HG03460 (cell line): ENCODE measurements at regions not wholly inside any gene's neighbourhood (a gene's known extent, or its start where the extent isn't known, plus 50 kb on each side); places are given as distances from the start of the nearest gene placed in this dataset.

ENCODE experiments used
- ATAC-seq: cut with Tn5 transposase; IDR thresholded peaks from one replicate; pipeline ENCODE4 v1.9.1; 2021; ENCODE audit not compliant: unreplicated experiment

DNA sequence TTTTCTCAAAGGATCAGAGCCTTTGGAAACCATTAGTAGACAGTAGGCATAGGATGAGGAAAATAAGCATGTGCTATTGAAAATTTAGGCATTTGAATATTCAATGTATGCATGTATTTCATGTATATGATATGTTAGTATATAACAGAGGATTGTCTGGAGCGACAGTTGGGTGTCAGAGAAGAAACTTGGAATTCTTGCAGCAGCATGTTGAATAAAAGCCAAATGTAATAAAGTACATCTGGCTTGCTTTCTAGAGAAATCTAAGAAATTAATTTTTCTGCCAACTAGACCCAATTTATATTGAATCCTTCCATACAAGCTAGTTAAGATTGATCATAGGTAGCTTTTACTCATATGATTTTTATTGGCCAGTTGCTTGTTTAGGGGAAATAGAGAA, 578.8 kb downstream of the CDH11 start:
- no peak for ATAC-seq

DNA sequence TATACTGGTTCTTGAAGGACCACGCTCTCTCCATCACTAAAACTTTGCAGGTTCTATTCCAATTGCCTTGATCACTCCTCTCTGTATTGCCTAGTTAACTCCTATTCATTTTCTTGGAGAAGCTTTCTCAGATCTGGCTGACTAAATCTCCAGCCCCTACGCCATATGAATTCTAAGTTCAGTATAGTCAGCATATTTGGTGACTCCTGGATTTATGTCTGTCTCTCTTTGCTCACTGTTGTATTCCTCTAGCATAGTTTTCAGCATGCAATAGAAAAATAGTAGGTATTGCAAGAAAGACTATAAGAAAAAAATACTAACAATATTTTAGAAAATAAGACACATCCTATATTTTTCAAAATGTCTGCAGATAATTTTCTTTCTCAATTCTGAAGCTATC, 579.7 kb downstream of the CDH11 start:
- ATAC-seq = no peak

DNA sequence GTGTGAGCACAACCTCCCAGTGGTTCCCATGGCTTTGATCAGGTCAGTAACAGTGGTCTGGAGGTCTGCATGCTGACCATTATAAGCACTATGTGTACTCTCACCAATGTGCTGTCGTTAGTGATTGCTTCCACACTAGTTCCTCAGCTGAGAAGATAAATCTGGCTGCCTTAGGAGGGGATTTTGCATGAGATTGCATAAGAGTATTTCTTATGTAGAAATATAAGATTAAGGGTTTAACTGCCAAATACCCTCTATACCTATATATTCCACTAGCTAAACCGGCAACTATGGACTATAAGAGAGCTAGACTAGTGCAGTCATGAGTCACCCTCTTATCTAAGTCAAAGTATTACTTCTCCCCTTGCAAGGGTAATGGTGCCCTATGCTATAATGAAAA, 580.2 kb downstream of the CDH11 start:
- no peak for ATAC-seq

DNA sequence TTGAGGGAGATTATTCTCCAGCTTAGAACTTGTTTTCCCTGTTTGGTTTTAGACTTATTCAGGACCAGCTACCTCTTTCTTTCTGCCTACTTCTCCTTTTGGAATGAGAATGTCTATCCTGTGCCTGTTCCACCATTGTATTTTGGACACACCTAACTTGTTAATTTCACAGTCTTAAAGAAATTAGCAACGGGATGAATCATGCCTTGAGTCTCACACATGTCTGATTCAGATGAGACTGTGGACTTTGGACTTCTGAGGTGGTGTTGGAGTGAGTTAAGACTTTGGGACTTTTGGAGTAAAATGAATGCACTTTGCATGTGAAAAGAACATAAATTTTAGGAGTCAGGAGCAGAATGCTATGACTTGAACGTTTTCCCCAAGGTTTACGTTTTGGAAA, 581.4 kb downstream of the CDH11 start:
- ATAC-seq = no peak

DNA sequence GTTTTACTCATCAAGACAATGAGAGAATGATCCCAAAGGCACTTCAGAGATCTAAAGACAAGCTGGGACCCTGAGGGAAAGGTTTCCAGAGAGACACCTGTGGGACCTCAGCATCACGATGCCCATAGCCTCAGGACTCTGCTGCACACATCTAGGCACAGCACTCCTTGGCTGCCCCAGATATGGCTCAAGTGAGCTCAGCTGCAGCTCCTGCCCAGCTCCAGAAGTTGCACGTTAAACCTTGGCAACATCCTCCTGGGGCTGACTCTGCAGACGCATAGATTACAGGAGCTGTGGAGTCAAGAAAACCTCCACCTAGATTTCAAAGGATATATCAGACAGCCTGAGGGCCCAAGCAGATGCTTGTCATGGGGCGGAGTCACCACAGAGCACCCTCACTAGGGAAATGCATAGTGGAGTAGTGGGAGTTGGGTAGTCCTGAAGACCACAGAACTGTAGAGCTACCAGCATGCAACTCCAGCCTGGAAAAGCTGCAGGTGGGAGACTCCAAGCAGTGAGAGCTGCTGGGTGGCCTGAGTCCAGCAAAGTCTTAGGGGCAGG, 582.0 kb downstream of the CDH11 start:
- ATAC-seq = no peak

DNA sequence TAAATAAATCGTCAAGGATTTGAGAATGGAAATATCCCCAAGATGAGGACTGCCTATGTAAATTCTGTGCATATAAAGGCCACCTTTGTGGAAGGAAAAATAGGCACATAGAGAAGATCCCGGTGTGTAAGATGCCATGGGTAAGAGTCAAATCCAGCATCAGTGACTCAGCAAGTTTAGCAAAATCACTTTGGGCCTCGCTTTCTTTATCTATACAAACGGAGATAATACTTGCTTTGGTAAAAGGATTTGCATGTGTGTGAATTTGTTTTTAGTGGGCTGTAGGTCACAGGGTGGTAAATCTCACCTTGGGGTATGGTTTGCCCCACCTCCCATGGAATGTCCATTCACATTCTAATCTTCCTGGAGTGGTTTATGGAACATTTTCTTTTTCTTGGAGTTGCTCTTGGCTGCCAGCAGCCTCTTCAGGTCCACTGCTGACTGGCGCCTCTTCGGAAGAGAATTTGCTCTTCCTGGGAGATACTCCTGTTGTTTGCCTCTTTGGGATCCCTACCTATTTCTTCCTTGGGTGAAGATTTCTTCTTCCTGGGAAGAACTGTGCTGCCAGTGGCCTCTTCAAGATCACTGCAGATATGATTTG, 587.6 kb downstream of the CDH11 start:
- no peak for ATAC-seq

DNA sequence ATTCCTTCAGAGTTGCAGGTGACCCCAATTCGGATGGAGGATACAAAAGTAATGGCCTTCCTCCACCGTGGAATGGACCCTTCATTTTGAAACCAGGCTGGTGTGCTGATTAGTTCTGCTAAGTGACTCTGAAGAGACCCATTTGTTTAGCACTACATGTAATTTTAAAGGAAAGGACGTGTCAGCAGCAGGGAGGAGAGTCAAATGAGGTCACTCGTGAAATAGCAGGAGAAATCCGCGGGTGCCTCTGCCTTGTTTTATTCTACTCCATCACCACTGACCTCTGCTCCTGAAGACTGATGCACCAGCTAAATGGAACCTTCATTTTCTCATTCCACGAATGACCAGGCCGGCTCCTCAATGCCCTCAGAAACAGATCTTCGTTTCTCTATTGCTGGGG, 589.2 kb downstream of the CDH11 start:
- no peak for ATAC-seq

DNA sequence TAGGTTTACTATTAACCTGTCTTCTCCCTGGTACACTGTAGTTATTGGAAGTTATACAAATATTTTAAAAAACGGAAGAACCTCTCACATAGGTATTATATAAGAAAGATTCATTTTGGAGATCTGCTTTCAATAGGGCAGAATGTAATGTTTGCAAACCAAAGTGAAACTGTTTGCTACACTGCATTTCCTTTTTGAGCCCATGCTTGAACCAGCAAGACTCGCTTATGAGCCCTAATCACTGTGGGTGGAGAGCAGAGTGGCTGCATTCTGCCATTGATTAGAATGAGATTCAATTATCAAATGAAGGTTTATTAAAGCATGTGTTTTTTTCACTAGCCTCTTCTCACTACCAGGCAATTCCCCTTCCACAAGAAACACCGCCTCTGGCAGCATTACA, 589.7 kb downstream of the CDH11 start:
- no peak for ATAC-seq

DNA sequence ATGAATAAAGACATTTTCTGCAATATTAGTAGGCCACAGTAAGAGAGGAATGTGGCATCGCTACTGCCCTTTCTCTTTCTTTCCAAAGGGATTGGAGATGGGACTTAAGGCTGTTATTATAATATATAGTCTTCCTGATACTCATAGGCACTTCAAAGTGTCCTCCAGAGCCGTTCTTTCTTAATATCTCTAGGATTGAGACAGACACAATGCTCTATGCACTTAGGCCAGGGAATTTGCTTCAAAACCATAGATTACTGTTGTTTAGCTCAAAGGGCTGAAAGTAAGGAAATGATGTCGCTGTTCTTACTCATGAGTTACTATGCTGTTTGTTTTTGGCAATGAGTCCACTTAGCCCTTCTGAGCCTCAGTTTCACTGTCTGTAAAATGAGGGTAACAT, 590.5 kb downstream of the CDH11 start:
- no peak for ATAC-seq

DNA sequence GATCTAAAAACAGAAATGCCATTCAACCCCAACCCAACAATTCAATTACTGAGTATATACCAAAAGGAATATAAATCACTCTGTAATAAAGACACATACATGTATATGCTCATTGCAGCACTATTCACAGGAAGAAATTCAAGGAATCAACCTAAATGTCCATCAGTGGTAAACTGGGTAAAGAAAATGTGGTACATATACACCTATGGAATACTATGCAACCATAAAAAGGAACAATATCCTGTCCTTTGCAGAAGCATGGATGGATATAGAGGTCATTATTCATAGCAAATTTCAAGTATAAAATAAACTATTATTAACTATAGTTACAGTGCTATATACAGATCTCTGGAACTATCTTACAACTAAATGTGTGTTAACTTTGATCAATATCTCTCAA, 599.3 kb downstream of the CDH11 start:
- ATAC-seq = no peak

DNA sequence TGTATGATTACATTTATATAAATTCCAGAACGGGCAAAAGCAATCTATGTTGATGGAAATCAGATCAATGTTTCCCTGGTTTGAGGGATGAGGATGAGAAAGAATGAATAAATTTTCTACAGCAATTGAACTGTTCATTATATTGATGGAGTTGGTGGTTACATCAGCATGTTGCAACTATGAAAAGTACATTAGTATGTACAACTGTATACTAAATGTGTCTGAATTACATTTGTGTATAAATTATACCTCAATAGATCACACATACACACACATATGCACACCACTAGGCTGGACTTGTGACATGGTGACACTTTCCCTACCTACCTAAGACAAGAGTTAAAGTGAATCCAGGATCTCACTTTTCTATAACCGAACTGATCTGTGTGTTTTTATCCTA, 608.0 kb downstream of the CDH11 start:
- no peak for ATAC-seq

DNA sequence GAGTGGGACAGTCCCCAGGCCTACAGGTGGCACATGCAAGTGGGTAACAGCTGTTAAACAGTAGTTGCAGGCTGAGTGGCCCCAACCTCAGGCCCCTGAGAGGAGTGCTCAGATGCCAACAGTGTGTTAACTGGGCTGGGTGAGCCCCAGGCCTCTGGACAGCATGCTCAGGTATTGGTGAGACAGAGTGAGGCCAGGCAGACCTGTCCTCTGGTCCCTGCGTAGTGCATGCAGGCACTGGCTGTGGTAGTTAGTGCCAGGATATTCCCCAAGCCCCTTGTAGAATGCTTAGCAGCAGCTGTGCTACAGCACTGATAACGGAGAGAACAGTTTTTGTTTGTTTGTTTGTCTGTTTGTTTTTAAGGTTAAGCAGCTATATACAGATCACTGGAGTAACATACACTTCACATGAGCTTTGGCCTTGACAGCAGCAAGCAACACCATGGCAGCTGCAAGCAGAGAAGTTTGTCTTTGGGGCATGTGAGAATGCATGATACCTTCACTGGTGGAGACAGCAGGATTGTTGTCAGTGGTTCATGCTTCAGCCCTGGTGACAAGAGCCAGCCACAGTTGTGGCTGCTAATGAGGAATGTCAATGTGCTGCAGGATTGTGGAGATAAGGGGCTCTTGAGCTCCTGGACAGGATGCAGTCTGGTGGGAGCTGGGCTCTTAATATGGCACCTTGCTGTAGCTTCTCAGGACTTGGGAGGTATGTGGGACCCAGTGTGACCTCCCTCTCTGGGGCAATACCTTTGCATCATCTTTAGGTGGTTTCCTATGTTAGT, 614.4 kb downstream of the CDH11 start:
- ATAC-seq = no peak

DNA sequence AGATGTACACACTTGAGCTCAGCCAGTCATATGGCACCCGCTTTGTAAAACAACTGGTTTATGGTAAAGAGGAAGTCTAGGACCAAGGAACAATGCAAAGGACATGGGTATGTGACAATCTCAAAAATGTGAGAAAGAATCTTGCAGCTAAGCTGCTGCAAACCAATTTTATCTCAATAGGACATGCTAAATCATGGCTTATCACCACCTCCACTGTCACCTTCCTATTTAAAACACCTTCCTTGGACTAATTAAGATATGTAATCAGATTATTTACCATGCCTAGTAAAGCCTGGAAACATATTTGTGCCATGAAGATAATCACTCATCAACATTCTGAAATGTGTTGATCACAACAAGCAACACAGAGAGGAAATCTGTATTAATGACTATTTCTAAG, 622.7 kb downstream of the CDH11 start:
- ATAC-seq = no peak

DNA sequence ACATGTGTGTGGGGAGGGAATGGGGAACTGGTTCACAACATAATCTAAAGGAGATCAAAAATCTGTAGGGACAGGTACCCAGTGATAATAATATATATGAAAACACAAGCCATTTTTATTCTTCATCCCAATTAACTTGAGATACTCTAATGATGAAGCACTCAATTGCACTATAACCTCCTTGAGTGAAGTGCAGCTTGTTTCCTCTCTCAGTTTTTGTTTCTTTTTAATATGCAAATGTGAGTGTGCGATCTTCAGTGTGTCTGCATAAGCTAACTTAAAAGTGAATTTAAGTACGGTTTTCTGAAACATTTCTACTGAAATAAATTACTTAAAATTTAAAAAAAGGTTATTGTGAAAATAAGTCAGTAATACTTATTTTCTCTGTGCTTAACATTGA, 623.5 kb downstream of the CDH11 start:
- no peak for ATAC-seq

DNA sequence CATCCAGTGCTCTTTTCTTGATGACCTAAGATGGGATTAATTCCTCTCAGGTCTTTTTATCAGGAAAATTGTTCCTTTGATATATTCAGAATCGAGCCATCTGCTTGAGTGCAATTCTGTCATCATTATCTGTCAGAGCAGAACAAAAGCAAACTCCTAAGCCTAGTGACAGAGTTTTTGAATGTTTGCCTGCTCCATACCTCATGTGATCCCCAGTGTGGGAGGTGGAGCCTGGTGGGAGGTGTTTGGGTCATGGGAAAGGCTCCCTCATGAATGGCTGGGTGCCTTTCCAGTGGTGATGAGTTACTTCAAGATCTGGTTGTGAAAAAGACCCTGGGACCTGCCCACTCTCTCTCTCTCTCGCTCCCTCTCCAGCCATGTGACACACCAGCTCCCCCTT, 628.2 kb downstream of the CDH11 start:
- no peak for ATAC-seq

DNA sequence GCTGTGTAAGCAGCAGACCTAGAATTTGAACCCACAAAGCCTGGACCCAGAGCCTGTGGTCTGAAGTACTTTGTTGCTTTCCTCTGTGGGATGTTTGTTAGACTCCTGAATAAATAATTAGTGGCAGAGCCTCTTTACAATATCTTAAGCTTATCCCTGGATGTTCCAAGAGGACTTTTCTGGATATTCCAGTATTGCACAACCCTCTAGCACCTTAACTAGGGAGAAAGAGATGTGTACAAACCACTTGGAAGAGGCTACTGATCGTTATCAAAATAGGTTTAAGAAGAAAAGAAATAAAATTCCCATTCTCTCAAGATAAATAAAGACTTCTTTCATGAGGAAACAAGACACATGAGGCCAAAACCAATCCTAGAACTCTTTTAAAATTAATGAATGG, 632.4 kb downstream of the CDH11 start:
- ATAC-seq = no peak

DNA sequence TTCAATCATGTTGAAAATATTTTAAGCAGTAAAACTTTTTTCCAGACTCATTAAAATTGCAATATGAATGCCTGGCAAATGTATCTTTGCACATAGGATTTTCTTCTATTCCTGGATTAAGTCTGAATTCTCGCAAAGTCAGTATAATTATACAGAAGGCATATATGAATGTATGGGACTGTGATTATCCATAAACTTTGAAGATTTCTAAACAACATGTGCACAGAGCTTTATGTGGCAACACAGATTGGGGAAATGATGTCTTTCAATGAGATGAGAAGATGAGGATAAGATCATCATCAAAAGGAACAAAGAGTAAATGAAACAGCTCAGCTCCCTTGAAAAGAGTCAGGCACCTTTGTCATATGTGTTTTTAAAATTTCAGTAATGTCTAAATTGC, 635.3 kb downstream of the CDH11 start:
- ATAC-seq = no peak

DNA sequence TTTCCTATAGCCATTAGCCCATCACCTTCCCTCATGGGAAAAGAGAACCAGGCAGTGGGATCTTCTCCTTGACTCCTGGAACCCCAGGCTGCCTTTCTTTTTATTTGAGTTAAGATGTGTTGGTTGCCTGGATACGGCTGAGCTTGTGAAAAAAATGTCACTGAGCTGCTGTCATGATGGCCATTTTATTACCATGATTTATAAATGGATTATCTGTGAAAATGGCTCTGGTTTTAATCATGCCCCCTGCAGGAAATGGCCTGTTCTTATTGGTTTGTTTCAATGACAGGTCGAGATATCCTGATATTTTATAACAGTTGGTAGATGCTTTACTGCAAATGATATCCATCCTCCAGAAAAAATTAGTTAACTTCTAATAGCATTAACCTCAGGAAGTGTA, 640.4 kb downstream of the CDH11 start:
- ATAC-seq = no peak

DNA sequence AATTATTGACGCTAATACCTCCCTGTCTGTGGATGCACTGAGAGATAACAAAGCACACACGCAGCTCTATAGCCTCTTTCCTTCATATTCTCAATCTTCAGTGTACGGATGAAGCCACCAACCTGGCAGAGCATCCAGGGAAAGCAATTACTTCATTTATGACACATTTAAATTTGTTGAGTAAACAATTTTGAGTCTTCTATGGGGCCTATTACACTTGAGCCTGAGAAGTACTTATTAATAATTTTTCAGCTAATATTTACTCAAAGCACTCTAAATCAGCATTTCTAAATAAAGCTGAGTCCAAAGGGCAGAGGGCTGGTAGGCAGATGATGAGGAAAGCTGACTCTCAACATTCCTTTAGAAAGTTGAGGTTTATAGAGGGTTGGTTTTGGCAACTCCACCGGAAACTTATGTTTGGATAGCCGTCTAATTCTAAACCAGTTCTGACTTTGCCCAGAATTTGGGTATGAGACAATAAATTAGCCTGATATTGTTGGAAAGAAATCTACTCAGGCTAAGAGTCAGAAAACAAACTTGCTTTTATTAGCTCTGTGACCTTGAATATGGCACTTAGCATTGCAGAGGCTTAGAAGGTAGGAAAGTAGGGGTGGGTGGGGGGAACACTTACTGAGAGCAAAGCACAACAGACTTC, 643.5 kb downstream of the CDH11 start:
- no peak for ATAC-seq

DNA sequence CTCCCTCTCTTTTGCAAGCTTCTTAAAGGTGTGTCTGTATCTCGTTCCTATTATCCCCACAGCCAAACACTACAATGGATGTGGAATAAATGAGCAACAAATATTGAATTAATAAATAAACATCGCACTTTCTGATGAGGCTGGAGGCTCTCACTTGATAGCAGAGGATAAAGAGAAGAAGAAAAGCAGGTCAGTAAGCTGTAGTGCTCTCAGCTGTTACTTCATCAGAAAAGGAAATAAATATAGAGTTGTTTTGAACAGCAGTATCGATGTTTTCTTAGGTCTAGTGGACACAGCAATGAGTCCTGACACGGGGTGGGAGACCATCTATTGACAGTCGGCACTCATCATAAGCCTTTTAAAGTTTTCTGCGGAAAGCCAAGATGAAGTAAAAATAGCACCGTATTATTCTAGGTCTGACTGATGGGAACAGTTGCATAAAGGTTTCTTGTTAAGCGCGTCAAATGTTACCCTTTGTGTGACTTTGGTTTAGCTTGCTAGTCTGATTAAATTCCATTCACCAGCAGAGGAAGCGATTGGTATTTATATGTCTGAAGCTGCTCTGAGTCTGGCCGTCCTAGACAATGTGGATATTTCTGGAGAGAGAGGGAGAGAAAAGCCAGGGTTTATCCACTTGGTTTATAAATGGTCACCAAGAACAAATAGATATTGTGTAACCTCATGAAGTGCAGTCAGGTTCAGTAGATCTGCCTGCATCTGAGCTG, 646.1 kb downstream of the CDH11 start:
- ATAC-seq = no peak

DNA sequence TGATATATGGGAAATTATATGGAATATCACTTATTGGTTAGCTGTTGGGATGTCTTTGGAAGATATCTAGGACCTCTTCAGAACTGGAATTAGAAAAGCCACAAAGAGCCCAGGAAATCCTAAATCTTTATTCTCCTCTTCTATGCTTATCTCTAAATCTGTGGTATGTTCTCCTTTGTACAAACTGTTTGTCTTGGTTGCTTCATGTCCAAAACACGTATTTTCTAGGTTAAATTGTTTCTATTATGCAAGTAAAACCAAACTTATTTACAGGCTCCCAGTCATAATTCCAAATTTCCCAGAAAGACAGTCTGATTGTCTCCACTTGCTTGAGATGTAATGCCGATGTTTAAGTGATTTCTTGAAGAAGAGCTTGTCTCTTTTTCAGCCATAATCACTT, 650.9 kb downstream of the CDH11 start:
- no peak for ATAC-seq
